HPDE6-E6E7 (cell line): ENCODE measurements at regions not wholly inside any gene's neighbourhood (a gene's known extent, or its start where the extent isn't known, plus 50 kb on each side); places are given as distances from the start of the nearest gene placed in this dataset.
"Not testable (repeated sequence)": the region's sequence is repeated elsewhere in the genome, so short reads cannot be mapped to it uniquely, and the experiment has no call there.

Experiments used
- DNase-seq: peaks from one replicate; pipeline ENCODE4 v3.0.0; 2011; ENCODE audit warnings: missing footprints; ENCODE audit errors: extremely low spot score

- DNase-seq: no peak
Measured at GRCh38 chr7:67359900-67360299, 363.3 kb downstream of the TYW1 start.

GRCh38 chr7:67361150-67361549 lies 364.5 kb downstream of the TYW1 start:
- DNase-seq: no peak

GRCh38 chr7:67364441-67365017 lies 367.9 kb downstream of the TYW1 start:
- DNase-seq: no peak

GRCh38 chr7:67371429-67372305 lies 375.0 kb downstream of the TYW1 start:
- peak; percentile 81 for DNase-seq

- not testable (repeated sequence) for DNase-seq
Measured at GRCh38 chr7:67373389-67373788, 376.8 kb downstream of the TYW1 start.

GRCh38 chr7:67375427-67375826 lies 378.8 kb downstream of the TYW1 start:
- no peak for DNase-seq

GRCh38 chr7:67377939-67378862 lies 381.6 kb downstream of the TYW1 start:
- peak; percentile 28 for DNase-seq

GRCh38 chr7:67380326-67380725 lies 383.7 kb downstream of the TYW1 start:
- no peak for DNase-seq

- no peak for DNase-seq
Measured at GRCh38 chr7:67380858-67381257, 384.2 kb downstream of the TYW1 start.

- DNase-seq: no peak
Measured at GRCh38 chr7:67387851-67388250, 391.2 kb downstream of the TYW1 start.

GRCh38 chr7:67391168-67391567 lies 394.5 kb downstream of the TYW1 start:
- DNase-seq: no peak

GRCh38 chr7:67392596-67393438 lies 396.2 kb downstream of the TYW1 start:
- DNase-seq: no peak

GRCh38 chr7:67393903-67394302 lies 397.3 kb downstream of the TYW1 start:
- DNase-seq: no peak

- DNase-seq: no peak
Measured at GRCh38 chr7:67398916-67399315, 402.3 kb downstream of the TYW1 start.

GRCh38 chr7:67401492-67401891 lies 404.9 kb downstream of the TYW1 start:
- no peak for DNase-seq

- no peak for DNase-seq
Measured at GRCh38 chr7:67402280-67402679, 405.6 kb downstream of the TYW1 start.

GRCh38 chr7:67406976-67407375 lies 410.3 kb downstream of the TYW1 start:
- no peak for DNase-seq

GRCh38 chr7:67407392-67408071 lies 410.9 kb downstream of the TYW1 start:
- DNase-seq: no peak

GRCh38 chr7:67408109-67408508 lies 411.5 kb downstream of the TYW1 start:
- no peak for DNase-seq

GRCh38 chr7:67413670-67414069 lies 417.0 kb downstream of the TYW1 start:
- no peak for DNase-seq

GRCh38 chr7:67414858-67415257 lies 418.2 kb downstream of the TYW1 start:
- DNase-seq: no peak
